ENCODE measurements at regions not wholly inside any gene's neighbourhood (a gene's known extent, or its start where the extent isn't known, plus 50 kb on each side); places are given as distances from the start of the nearest gene placed in this dataset.

DNA sequence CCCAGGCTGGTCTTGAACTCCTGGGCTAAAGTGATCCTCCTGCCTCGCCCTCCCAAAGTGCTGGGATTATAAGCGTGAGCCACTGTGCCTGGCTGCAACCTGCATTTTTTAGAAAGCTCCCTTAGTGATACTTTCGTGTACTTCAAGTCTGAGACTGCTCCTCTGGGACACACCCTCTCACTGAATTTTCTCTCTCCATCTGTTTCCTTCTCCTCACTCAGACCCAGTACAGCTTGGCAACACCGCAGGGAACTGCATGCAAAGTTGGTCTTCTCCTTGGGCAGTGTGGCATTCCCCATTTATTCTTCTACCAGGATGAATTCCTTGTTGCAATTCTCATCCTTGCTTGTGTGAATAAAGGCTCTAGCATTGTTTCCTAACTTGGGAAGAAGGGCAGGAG, 175.9 kb downstream of the LPIN1 start:
- Histone ChIP-seq H3K27ac (no peak overlapping the region), H3K4me3 (no peak overlapping the region), H3K4me1 (no peaks in the 10 kb centered on the region), H3K36me3 (no peaks in the 10 kb centered on the region), H3K27me3 (no peaks in the 10 kb centered on the region), H3K9me3 (no peaks in the 10 kb centered on the region)
- WGBS, 2 donors = 70 to 86% methylated on average over 4 of the region's 4 CpGs
- TF ChIP-seq POLR2AphosphoS5 (IDR thresholded peaks at IDR 0.05) (no peak), POLR2A (IDR thresholded peaks at IDR 0.05) (no peak), EP300 (IDR thresholded peaks at IDR 0.05) (no peak)
- TF ChIP-seq, protein P1, sequence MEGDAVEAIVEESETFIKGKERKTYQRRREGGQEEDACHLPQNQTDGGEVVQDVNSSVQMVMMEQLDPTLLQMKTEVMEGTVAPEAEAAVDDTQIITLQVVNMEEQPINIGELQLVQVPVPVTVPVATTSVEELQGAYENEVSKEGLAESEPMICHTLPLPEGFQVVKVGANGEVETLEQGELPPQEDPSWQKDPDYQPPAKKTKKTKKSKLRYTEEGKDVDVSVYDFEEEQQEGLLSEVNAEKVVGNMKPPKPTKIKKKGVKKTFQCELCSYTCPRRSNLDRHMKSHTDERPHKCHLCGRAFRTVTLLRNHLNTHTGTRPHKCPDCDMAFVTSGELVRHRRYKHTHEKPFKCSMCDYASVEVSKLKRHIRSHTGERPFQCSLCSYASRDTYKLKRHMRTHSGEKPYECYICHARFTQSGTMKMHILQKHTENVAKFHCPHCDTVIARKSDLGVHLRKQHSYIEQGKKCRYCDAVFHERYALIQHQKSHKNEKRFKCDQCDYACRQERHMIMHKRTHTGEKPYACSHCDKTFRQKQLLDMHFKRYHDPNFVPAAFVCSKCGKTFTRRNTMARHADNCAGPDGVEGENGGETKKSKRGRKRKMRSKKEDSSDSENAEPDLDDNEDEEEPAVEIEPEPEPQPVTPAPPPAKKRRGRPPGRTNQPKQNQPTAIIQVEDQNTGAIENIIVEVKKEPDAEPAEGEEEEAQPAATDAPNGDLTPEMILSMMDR (IDR thresholded peaks at IDR 0.05) = no peak
- no peak for DNase-seq
- intact Hi-C loops (cut with DNase I) = no loop called here

DNA sequence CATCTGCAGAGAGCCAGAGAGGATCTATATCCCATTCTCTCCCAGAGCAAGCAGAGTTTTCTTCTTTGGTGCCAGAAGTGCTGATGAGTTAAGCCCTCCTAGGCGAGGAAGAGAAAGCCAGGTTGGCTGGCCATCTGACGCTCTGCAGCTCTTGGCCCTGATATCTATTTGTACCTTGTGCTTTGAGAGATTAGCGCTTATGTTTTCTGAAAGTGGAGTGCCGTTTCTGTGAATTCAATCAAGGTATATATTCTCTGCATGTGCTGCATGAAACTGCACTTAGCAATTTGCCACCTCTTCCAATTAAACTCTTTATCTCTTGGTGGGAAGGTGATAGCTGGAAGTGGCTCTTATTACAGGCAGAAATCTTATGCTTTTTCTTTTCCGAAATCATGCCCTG, 177.5 kb downstream of the LPIN1 start:
- WGBS, 2 donors = 83 to 90% methylated on average over 5 of the region's 5 CpGs
- H3K36me3 ChIP-seq = no peaks in the 10 kb centered on the region
- no peak for DNase-seq

DNA sequence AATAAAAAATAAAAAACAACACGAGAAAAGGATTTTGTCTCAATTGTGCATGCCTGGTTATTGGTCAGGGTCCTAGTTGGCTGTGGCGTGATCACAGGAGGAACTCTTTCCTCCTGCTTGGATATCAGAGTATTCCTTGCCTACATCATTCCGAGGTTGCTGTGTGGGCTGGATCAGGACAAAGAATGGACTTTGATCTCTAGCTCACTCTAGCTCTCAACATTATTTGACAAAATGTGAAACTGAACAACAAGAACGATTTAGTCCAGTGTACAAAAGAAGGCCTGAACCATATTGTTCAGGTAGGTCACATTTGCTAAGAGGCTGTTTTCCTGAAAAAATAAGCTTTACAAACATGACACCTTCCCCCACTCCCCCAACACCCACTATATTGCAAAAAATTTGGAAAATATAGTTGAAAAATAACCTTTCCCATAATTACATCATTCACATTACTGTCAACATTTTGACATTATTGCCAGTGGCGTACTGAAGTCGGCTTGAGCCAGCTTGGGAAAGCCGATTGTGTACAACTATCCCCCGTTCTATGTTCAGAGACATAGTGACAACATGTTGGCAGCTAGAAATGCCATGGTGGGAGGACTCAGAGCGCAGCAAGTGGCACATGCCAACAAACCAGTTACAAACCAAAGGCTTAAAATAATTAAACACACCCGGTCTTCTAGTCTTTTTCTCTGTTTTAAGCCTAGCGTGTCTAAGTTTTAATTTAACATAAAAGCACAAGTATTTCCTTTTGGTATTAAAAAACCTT, 179.0 kb downstream of the LPIN1 start:
- Histone ChIP-seq H3K4me3 (no peak overlapping the region), H3K4me1 (no peaks in the 10 kb centered on the region), H3K9me3 (no peaks in the 10 kb centered on the region), H3K36me3 (no peaks in the 10 kb centered on the region), H3K27me3 (no peaks in the 10 kb centered on the region), H3K27ac (no peak overlapping the region)
- DNase-seq = no peak
- TF ChIP-seq POLR2AphosphoS5 (IDR thresholded peaks at IDR 0.05) = no peak
- TF ChIP-seq EP300 (IDR thresholded peaks at IDR 0.05) = no peak
- TF ChIP-seq POLR2A (IDR thresholded peaks at IDR 0.05) = no peak
- TF ChIP-seq, protein P1 (IDR thresholded peaks at IDR 0.05) = no peak
- intact Hi-C loops (cut with DNase I) = no loop called here
- 77 to 87% methylated on average over 11 of the region's 11 CpGs for WGBS, 2 donors

More for the DNA sequence above, 177.5 kb downstream of the LPIN1 start:
- no peaks in the 10 kb centered on the region for H3K4me1 ChIP-seq
- no peak overlapping the region for H3K27ac ChIP-seq
- no peak for TF ChIP-seq POLR2AphosphoS5 (IDR thresholded peaks at IDR 0.05)
- TF ChIP-seq POLR2A (IDR thresholded peaks at IDR 0.05) = no peak
- TF ChIP-seq, protein P1 (IDR thresholded peaks at IDR 0.05) = no peak
- no peak for TF ChIP-seq EP300 (IDR thresholded peaks at IDR 0.05)
- H3K4me3 ChIP-seq = no peak overlapping the region
- H3K9me3 ChIP-seq = no peaks in the 10 kb centered on the region
- no peaks in the 10 kb centered on the region for H3K27me3 ChIP-seq
- intact Hi-C loops (cut with DNase I) = no loop called here

DNA sequence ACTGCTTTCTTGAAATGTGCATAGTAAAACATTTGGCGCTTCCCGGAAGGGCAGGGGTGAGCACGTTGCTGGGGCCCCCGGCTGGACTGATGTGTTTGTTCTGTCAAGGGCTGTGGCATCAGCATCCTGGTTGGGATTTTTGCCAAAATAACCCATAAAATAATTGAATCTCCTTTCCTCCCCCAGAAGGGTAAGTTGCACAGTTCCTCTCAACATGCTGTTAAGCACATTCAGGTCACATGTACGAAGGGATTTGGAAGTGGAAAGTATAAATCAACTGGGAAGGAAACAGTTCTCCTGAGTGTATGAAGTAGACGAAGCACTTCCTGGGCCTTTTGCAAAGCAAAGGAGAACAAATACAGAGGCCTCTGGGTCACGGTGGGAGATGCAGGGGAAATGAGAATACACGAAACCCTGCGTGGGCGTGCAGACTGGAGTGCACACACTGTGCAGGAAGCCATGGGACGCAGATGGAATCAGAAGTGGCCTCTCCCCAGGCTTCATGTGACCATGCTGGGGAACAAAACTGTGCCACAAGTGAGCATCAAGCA, 183.9 kb downstream of the LPIN1 start:
- H3K36me3 ChIP-seq = no peaks in the 10 kb centered on the region
- DNase-seq = no peak
- H3K9me3 ChIP-seq = no peaks in the 10 kb centered on the region
- no peak overlapping the region for H3K4me3 ChIP-seq
- no peak overlapping the region for H3K27ac ChIP-seq
- intact Hi-C loops (cut with DNase I) = no loop called here
- WGBS, 2 donors = 52 to 64% methylated on average over 11 of the region's 11 CpGs
- H3K27me3 ChIP-seq = no peaks in the 10 kb centered on the region
- H3K4me1 ChIP-seq = no peaks in the 10 kb centered on the region
- TF ChIP-seq, protein P1 (IDR thresholded peaks at IDR 0.05) = no peak
- TF ChIP-seq EP300 (IDR thresholded peaks at IDR 0.05) = no peak
- TF ChIP-seq POLR2A (IDR thresholded peaks at IDR 0.05) = no peak
- TF ChIP-seq POLR2AphosphoS5 (IDR thresholded peaks at IDR 0.05) = no peak
